GM12892 (cell line): ENCODE measurements at regions not wholly inside any gene's neighbourhood (a gene's known extent, or its start where the extent isn't known, plus 50 kb on each side); places are given as distances from the start of the nearest gene placed in this dataset.

Experiments used
- POLR2A ChIP-seq: IDR thresholded peaks from 2 replicates; pipeline ENCODE4 v1.6.1; 2011; ENCODE audit warnings: low read depth, low read length, control low read depth
- POLR2AphosphoS5 ChIP-seq: IDR thresholded peaks from 2 replicates; pipeline ENCODE4 v1.6.1; 2011; ENCODE audit warnings: low read depth, low read length, control low read depth
- TAF1 ChIP-seq: IDR thresholded peaks from 2 replicates; pipeline ENCODE4 v1.6.1; 2011; ENCODE audit warnings: low read depth, mild to moderate bottlenecking, control low read depth, low read length, borderline replicate concordance

DNA sequence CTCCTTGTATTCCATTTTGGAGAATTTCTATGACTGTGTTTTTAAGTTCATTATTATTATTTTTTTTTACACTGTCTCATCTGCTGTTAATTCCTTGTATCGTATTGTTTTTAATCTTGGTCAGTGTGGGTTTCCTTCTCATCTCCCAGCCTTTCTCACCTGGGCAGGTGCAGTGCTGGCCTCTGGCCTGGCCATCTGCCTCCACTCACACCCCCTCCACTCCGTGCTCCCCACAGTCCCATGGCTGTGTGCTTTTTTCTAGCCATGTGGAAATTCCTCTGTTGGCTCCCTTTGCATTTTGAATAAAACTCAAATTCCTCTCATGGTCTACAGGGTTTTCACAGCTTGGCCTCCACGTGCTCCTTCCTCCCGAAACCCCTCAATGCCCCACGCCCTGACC lies 50.3 kb upstream of the LINC01488 start:
- TF ChIP-seq POLR2AphosphoS5 (no peak), POLR2A (no peak), TAF1 (no peak)
